Spleen (tissue), 11 donors: ENCODE measurements at regions not wholly inside any gene's neighbourhood (a gene's known extent, or its start where the extent isn't known, plus 50 kb on each side); places are given as distances from the start of the nearest gene placed in this dataset.

Source experiments
- DNase-seq: peaks from one replicate; pipeline ENCODE4 v3.0.0-alpha.2; 2020
- H3K27ac ChIP-seq, 8 donors: fragments of 200-600 bp; sonication (generic) in 7 of 8; 1 replicate in 4 of 8; 2 replicates in 4 of 8; pipeline versions ENCODE4 v1.5.0 to v1.8.0; 2016 to 2021; ENCODE audit warnings: inconsistent platforms in 4 of 8, mild to moderate bottlenecking in 4 of 8, moderate library complexity in 1 of 8
- H3K27me3 ChIP-seq, 7 donors: fragments of 200-600 bp; sonication (generic) in 6 of 7; replicated peaks in 1 of 7; 1 replicate in 4 of 7; 2 replicates in 3 of 7; pipeline versions ENCODE4 v1.5.0 to v1.8.0; 2016 to 2021; ENCODE audit warnings: inconsistent platforms in 3 of 7, mild to moderate bottlenecking in 1 of 7
- H3K36me3 ChIP-seq, 6 donors: fragments of 200-600 bp; sonication (generic) in 5 of 6; 1 replicate in 4 of 6; 2 replicates in 2 of 6; pipeline versions ENCODE4 v1.5.0 to v1.8.0; 2016 to 2021; ENCODE audit warnings: inconsistent platforms in 2 of 6
- H3K4me1 ChIP-seq, 6 donors: fragments of 200-600 bp; sonication (generic) in 5 of 6; 1 replicate in 3 of 6; 2 replicates in 3 of 6; pipeline versions ENCODE4 v1.5.0 to v1.8.0; 2016 to 2021; ENCODE audit warnings: inconsistent platforms in 3 of 6
- H3K4me3 ChIP-seq, 8 donors: fragments of 200-600 bp; sonication (generic) in 7 of 8; 1 replicate in 4 of 8; 2 replicates in 4 of 8; pipeline versions ENCODE4 v1.5.0 to v1.8.0; 2016 to 2021; ENCODE audit warnings: inconsistent platforms in 4 of 8, mild to moderate bottlenecking in 4 of 8, moderate library complexity in 2 of 8
- H3K9me3 ChIP-seq, 8 donors: fragments of 200-600 bp; sonication (generic) in 7 of 8; 1 replicate in 4 of 8; 2 replicates in 4 of 8; pipeline versions ENCODE4 v1.5.0 to v1.8.0; 2016 to 2021; ENCODE audit warnings: inconsistent platforms in 4 of 8
- POLR2A ChIP-seq, 3 donors: fragments of 450-650 bp; IDR thresholded peaks; one replicate each; pipeline ENCODE4 v1.5.1; 2017; ENCODE audit warnings: antibody characterized with exemption in 3 of 3, mild to moderate bottlenecking in 1 of 3
- POLR2AphosphoS5 ChIP-seq, 3 donors: sonication (generic); formaldehyde crosslinking; IDR thresholded peaks; one replicate each; pipeline ENCODE4 v1.5.1; 2017; ENCODE audit warnings: antibody characterized with exemption in 3 of 3
- WGBS, 5 donors: extraction: QIAGEN DNeasy Blood & Tissue Kit in 3 of 5; methylation state at CpG; one replicate each; pipeline versions ENCODE4 v1.1.5 to v1.1.7; 2013 to 2018; 5-methylcytosine and 5-hydroxymethylcytosine counted together
- intact Hi-C: fragments of 100-400 bp; cut with DNase I; formaldehyde crosslinking; loops from one replicate; pipeline ENCODE4 v1.15.0; 2023; ENCODE audit warnings: low total_unique reads
- TF ChIP-seq, protein P1 (sequence below), 11 experiments: fragments of 200-600 bp in 7 of 11; fragments of 450-650 bp in 4 of 11; sonication (generic) in 4 of 11; IDR thresholded peaks in 8 of 11; conservative IDR thresholded peaks in 3 of 11; 1 replicate in 7 of 11; 2 replicates in 4 of 11; pipeline versions ENCODE4 v1.4.0 to v1.8.0; 2016 to 2021; ENCODE audit warnings: antibody characterized with exemption in 11 of 11, inconsistent platforms in 4 of 11, mild to moderate bottlenecking in 1 of 11
- donor health status: healthy with polysubstance abuse.
- donor health status: DM: no; HTN: no; CAD: no; lungs with moderate emphysema.
- donor health status: DM: no; HTN: no; CAD: no.
- donor health status: Bipolar disorder and iron deficiency.
- donor health status: healthy.
- donor health status: DM: no; HTN: no; CAD: no.
- donor health status: DM: yes; HTN: yes; CAD: no.

DNA sequence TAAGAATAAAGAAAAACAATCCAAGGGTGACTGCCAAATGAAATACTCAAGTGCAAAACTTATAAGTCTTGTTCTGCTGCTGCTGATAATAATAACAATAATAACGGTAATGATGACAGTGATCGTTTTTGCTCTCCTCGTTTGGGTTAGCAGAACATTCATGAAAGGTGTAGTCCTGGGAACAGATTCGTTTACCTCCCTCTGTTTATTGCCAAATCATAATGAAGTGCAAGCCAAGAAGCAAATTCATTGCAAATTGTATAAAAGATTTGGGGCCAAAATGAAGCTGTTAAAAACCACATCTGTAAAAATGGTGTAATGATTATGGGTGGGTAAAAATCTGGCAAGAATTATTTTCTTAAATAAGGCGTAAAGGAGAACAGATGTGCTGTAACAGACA, 587.2 kb upstream of the MKI67 start:
- Histone ChIP-seq H3K36me3 (no peaks in the 10 kb centered on the region), H3K27ac (no peak overlapping the region), H3K27me3 (peaks cover 0 to 41% (median 9%) of the 10 kb centered on the region in 7 donors), H3K4me1 (no peaks in the 10 kb centered on the region), H3K4me3 (no peak overlapping the region), H3K9me3 (no peaks in the 10 kb centered on the region)
- no peak for DNase-seq
- TF ChIP-seq POLR2AphosphoS5 (IDR thresholded peaks at IDR 0.05) = no peak
- TF ChIP-seq POLR2A (IDR thresholded peaks at IDR 0.05) = no peak
- TF ChIP-seq, protein P1, sequence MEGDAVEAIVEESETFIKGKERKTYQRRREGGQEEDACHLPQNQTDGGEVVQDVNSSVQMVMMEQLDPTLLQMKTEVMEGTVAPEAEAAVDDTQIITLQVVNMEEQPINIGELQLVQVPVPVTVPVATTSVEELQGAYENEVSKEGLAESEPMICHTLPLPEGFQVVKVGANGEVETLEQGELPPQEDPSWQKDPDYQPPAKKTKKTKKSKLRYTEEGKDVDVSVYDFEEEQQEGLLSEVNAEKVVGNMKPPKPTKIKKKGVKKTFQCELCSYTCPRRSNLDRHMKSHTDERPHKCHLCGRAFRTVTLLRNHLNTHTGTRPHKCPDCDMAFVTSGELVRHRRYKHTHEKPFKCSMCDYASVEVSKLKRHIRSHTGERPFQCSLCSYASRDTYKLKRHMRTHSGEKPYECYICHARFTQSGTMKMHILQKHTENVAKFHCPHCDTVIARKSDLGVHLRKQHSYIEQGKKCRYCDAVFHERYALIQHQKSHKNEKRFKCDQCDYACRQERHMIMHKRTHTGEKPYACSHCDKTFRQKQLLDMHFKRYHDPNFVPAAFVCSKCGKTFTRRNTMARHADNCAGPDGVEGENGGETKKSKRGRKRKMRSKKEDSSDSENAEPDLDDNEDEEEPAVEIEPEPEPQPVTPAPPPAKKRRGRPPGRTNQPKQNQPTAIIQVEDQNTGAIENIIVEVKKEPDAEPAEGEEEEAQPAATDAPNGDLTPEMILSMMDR (IDR thresholded peaks at IDR 0.05 in 8 of 11, conservative IDR thresholded peaks at IDR 0.05 in 3 of 11) = no peak
- intact Hi-C loops = no loop called here
- WGBS, 5 donors = 77 to 91% (median 86%) methylated on average over 5 of the region's 5 CpGs

DNA sequence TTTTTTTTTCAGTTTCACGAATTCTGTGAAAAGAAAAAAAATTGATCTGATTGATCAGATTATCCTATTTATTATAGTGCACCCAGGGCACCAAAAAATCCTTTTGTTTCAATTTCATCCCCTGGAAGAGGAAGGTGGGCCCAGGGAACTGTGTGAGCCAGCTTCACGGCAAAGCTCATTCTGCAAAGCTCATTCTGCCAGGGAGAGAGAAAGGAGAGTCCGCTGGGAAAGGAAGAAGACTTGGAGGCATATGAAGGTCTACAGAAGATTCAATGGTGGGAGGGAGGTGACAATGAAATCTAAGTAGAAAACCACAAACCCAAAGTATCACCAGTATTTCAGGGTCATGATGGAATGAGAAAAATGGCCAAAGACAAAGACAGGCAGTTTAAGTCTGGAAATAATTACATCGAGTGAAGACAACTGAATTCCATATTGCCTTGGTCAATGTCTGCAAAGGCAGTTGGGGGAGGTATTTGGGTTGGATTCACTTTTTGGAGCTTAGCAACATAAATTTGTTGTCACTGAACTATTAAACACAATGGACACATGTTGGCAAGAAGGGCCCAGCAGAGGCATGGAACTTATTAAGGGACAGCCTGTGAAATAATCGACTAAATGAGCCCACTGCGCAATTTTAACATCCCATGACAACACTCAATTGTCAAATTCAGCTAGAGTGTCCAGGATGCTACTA, 587.8 kb upstream of the MKI67 start:
- H3K36me3 ChIP-seq = no peaks in the 10 kb centered on the region
- no peaks in the 10 kb centered on the region for H3K4me1 ChIP-seq
- no peak overlapping the region for H3K27ac ChIP-seq
- H3K27me3 ChIP-seq = peaks cover 0 to 41% (median 9%) of the 10 kb centered on the region in 7 donors
- no peak overlapping the region for H3K4me3 ChIP-seq
- WGBS, 5 donors = 83 to 90% (median 87%) methylated on average over 6 of the region's 6 CpGs
- DNase-seq = no peak
- H3K9me3 ChIP-seq = no peaks in the 10 kb centered on the region
- intact Hi-C loops = no loop called here
- TF ChIP-seq, protein P1 (IDR thresholded peaks at IDR 0.05 in 8 of 11, conservative IDR thresholded peaks at IDR 0.05 in 3 of 11) = no peak
- TF ChIP-seq POLR2AphosphoS5 (IDR thresholded peaks at IDR 0.05) (no peak), POLR2A (IDR thresholded peaks at IDR 0.05) (no peak)

- Histone ChIP-seq H3K9me3 (no peaks in the 10 kb centered on the region), H3K36me3 (no peaks in the 10 kb centered on the region), H3K4me1 (no peaks in the 10 kb centered on the region), H3K27me3 (peaks cover 0 to 35% (median 9%) of the 10 kb centered on the region in 7 donors), H3K4me3 (no peak overlapping the region), H3K27ac (no peak overlapping the region)
- WGBS, 5 donors = 78 to 83% (median 81%) methylated on average over 12 of the region's 12 CpGs
- TF ChIP-seq, protein P1 (IDR thresholded peaks at IDR 0.05 in 8 of 11, conservative IDR thresholded peaks at IDR 0.05 in 3 of 11) = no peak
- no peak for TF ChIP-seq POLR2A (IDR thresholded peaks at IDR 0.05)
- TF ChIP-seq POLR2AphosphoS5 (IDR thresholded peaks at IDR 0.05) = no peak
- no peak for DNase-seq
- intact Hi-C loops = no loop called here
Observed at GRCh38 chr10:128714644-128715415, 588.6 kb upstream of the MKI67 start.

DNA sequence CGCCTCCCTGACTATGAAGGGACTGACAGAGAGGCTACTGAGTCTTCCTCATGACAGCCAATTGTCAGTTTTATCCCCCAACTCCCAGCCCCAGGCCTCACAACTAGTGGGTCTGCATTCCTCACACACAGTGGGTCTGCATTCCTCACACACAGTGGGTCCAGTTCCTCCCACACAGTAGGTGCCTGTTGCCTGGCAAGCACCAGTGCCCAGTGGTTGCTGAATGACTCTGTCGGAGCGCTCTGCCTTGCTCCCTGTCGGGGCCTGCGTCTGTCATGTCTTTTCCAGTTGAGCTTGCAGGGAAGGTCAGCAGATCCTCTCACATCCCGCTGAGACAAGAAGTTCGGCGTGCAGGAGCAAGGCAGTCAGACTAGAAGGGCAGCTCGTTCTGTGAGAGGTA, 590.0 kb upstream of the MKI67 start:
- intact Hi-C loops = no loop called here
- Histone ChIP-seq H3K9me3 (no peaks in the 10 kb centered on the region), H3K36me3 (no peaks in the 10 kb centered on the region), H3K4me3 (no peak overlapping the region), H3K27ac (no peak overlapping the region), H3K27me3 (peaks cover 0 to 21% (median 0%) of the 10 kb centered on the region in 7 donors), H3K4me1 (no peaks in the 10 kb centered on the region)
- DNase-seq = no peak
- TF ChIP-seq, protein P1 (IDR thresholded peaks at IDR 0.05 in 8 of 11, conservative IDR thresholded peaks at IDR 0.05 in 3 of 11) = no peak
- TF ChIP-seq POLR2A (IDR thresholded peaks at IDR 0.05) (no peak), POLR2AphosphoS5 (IDR thresholded peaks at IDR 0.05) (no peak)
- 74 to 87% (median 85%) methylated on average over 8 to 9 of the region's 9 CpGs for WGBS, 5 donors
